SU-DHL-6 (cell line): ENCODE measurements at regions not wholly inside any gene's neighbourhood (a gene's known extent, or its start where the extent isn't known, plus 50 kb on each side); places are given as distances from the start of the nearest gene placed in this dataset.

Experiments used
- EZH2phosphoT487 ChIP-seq: fragments of 200-600 bp; sonication (generic), shearing (Covaris generic); conservative IDR thresholded peaks from 2 replicates; pipeline ENCODE4 v1.6.1; 2018; ENCODE audit warnings: mild to moderate bottlenecking, antibody characterized with exemption, low read length, moderate library complexity, mixed read lengths
- TF ChIP-seq, protein P1 (sequence below): fragments of 200-600 bp; sonication (generic); IDR thresholded peaks from one replicate; pipeline ENCODE4 v1.5.1; 2017; ENCODE audit warnings: antibody characterized with exemption, mild to moderate bottlenecking, low read length, moderate library complexity; ENCODE audit not compliant: insufficient read depth, poor library complexity, severe bottlenecking

DNA sequence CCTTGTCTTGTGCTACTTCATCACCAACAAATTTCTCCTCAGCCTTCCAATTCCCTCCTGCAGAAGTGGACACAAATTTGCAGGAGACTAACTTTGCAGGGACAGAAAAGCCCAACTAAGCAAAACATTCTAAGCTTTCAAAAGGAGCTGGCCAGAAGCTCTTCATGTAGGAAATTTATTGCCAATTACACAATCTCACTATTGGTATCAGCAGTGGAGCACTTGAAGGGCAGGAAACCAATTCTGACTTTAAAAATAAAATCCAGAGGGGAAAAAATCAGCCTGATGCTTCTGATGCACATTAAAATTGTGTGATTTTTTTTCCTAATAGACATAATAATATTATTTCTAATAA, 193.3 kb downstream of the LY86 start:
- TF ChIP-seq, protein P1, sequence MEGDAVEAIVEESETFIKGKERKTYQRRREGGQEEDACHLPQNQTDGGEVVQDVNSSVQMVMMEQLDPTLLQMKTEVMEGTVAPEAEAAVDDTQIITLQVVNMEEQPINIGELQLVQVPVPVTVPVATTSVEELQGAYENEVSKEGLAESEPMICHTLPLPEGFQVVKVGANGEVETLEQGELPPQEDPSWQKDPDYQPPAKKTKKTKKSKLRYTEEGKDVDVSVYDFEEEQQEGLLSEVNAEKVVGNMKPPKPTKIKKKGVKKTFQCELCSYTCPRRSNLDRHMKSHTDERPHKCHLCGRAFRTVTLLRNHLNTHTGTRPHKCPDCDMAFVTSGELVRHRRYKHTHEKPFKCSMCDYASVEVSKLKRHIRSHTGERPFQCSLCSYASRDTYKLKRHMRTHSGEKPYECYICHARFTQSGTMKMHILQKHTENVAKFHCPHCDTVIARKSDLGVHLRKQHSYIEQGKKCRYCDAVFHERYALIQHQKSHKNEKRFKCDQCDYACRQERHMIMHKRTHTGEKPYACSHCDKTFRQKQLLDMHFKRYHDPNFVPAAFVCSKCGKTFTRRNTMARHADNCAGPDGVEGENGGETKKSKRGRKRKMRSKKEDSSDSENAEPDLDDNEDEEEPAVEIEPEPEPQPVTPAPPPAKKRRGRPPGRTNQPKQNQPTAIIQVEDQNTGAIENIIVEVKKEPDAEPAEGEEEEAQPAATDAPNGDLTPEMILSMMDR = no peak
- no peak for TF ChIP-seq EZH2phosphoT487
